ENCODE measurements at regions not wholly inside any gene's neighbourhood (a gene's known extent, or its start where the extent isn't known, plus 50 kb on each side); places are given as distances from the start of the nearest gene placed in this dataset.

GRCh38 chr20:60210779-60211617, 252.8 kb downstream of the CDH26 start:
- ATAC-seq: peak; percentile 26; the same call in 1 of the 3 replicates
- no peak for TF ChIP-seq PATZ1 (CRISPR knock-in tag; IDR thresholded peaks at IDR 0.05; ENCODE audit: borderline replicate concordance)
- no peak for TF ChIP-seq BACH2 (CRISPR knock-in tag; IDR thresholded peaks at IDR 0.05; ENCODE audit: borderline replicate concordance)
- no peak for TF ChIP-seq PPARA (CRISPR knock-in tag; IDR thresholded peaks at IDR 0.05; ENCODE audit: borderline replicate concordance)
- TF ChIP-seq ZNF8 (CRISPR knock-in tag; IDR thresholded peaks at IDR 0.05): no peak
- no peak for TF ChIP-seq ESRRG (CRISPR knock-in tag; IDR thresholded peaks at IDR 0.05)
- no peak for TF ChIP-seq ZC3H10 (CRISPR knock-in tag; IDR thresholded peaks at IDR 0.05)
- TF ChIP-seq ZFP3 (CRISPR knock-in tag; IDR thresholded peaks at IDR 0.05): no peak
- no peak for TF ChIP-seq ARNTL (CRISPR knock-in tag; IDR thresholded peaks at IDR 0.05; ENCODE audit: borderline replicate concordance, low read depth)
- TF ChIP-seq CSDC2 (CRISPR knock-in tag; IDR thresholded peaks at IDR 0.05): no peak
- no peak for TF ChIP-seq OSR1 (CRISPR knock-in tag; IDR thresholded peaks at IDR 0.05)
- TF ChIP-seq CSRNP3 (CRISPR knock-in tag; IDR thresholded peaks at IDR 0.05): no peak
- no peak for TF ChIP-seq ZNF565 (CRISPR knock-in tag; conservative IDR thresholded peaks at IDR 0.05; ENCODE audit: low read depth)

GRCh38 chr20:60211618-60212463, 253.6 kb downstream of the CDH26 start:
- TF ChIP-seq GLIS3 (CRISPR knock-in tag; IDR thresholded peaks at IDR 0.05) (no peak), ZC3H10 (CRISPR knock-in tag; IDR thresholded peaks at IDR 0.05) (no peak), PATZ1 (CRISPR knock-in tag; IDR thresholded peaks at IDR 0.05; ENCODE audit: borderline replicate concordance) (no peak), CSRNP3 (CRISPR knock-in tag; IDR thresholded peaks at IDR 0.05) (no peak), TCF4 (CRISPR knock-in tag; IDR thresholded peaks at IDR 0.05; ENCODE audit: borderline replicate concordance) (no peak), ARNTL (CRISPR knock-in tag; IDR thresholded peaks at IDR 0.05; ENCODE audit: borderline replicate concordance, low read depth) (no peak), POU6F1 (CRISPR knock-in tag; IDR thresholded peaks at IDR 0.05; ENCODE audit: borderline replicate concordance, low read depth) (no peak), SNAI2 (CRISPR knock-in tag; IDR thresholded peaks at IDR 0.05) (no peak), ZFP3 (CRISPR knock-in tag; IDR thresholded peaks at IDR 0.05) (no peak), TOX (CRISPR knock-in tag; IDR thresholded peaks at IDR 0.05; ENCODE audit: borderline replicate concordance) (no peak), ISL1 (CRISPR knock-in tag; IDR thresholded peaks at IDR 0.05) (no peak)
- ATAC-seq: no peak

GRCh38 chr20:60212695-60213094, 254.5 kb downstream of the CDH26 start:
- no peak for ATAC-seq
- TF ChIP-seq TCF4 (CRISPR knock-in tag; IDR thresholded peaks at IDR 0.05; ENCODE audit: borderline replicate concordance) (no peak), SNAI2 (CRISPR knock-in tag; IDR thresholded peaks at IDR 0.05) (no peak), BACH2 (CRISPR knock-in tag; IDR thresholded peaks at IDR 0.05; ENCODE audit: borderline replicate concordance) (no peak), PATZ1 (CRISPR knock-in tag; IDR thresholded peaks at IDR 0.05; ENCODE audit: borderline replicate concordance) (no peak), TOX (CRISPR knock-in tag; IDR thresholded peaks at IDR 0.05; ENCODE audit: borderline replicate concordance) (no peak), TSHZ2 (CRISPR knock-in tag; IDR thresholded peaks at IDR 0.05) (no peak), RARB (CRISPR knock-in tag; IDR thresholded peaks at IDR 0.05) (no peak), ESRRG (CRISPR knock-in tag; IDR thresholded peaks at IDR 0.05) (no peak)
